Activated CD4-positive, alpha-beta T cell treated with anti-CD3 and anti-CD28 coated beads, Interleukin-2, amount 50 U/mL, for 48 hours (primary cell): ENCODE measurements at regions not wholly inside any gene's neighbourhood (a gene's known extent, or its start where the extent isn't known, plus 50 kb on each side); places are given as distances from the start of the nearest gene placed in this dataset.
"Not testable (repeated sequence)": the region's sequence is repeated elsewhere in the genome, so short reads cannot be mapped to it uniquely, and the experiment has no call there.

Source experiments
- DNase-seq, 2 experiments: peaks; one replicate each; pipeline ENCODE4 v3.0.0-alpha.2; 2020

DNA sequence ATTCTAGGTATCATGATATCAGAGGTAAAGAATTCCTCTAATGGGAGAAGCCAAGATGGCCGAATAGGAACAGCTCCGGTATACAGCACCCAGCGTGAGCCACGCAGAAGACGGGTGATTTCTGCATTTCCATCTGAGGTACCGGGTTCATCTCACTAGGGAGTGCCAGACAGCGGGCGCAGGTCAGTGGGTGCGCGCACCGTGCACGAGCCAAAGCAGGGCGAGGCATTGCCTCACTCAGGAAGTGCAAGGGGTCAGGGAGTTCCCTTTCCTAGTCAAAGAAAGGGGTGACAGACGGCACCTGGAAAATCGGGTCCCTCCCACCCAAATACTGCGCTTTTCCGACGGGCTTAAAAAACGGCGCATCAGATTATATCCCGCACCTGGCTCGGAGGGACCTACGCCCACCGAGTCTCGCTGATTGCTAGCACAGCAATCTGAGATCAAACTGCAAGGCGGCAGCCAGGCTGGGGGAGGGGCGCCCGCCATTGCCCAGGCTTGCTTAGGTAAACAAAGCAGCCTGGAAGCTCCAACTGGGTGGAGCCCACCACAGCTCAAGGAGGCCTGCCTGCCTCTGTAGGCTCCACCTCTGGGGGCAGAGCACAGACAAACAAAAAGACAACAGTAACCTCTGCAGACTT lies 70.4 kb upstream of the ALCAM start:
- not testable (repeated sequence) for DNase-seq

DNA sequence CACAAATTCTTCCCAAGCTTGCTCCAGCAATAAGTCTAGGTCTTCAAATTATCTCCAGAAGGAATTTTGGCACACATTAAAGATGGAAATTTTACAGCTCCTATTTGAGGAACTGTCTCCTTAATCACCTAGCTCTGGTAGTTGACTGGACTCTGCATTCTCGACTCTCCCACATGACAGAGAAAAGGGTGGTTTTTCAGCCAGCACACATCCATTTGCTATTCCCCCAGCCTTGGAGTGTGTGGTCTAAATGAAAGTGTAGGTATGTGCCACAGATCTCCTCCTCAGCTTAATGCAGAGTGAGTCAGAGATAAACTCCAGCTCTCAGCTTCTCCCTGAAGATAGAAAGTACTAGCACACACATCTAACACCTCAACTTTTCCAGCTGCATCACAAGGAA lies 62.2 kb upstream of the ALCAM start:
- DNase-seq = no peak

DNA sequence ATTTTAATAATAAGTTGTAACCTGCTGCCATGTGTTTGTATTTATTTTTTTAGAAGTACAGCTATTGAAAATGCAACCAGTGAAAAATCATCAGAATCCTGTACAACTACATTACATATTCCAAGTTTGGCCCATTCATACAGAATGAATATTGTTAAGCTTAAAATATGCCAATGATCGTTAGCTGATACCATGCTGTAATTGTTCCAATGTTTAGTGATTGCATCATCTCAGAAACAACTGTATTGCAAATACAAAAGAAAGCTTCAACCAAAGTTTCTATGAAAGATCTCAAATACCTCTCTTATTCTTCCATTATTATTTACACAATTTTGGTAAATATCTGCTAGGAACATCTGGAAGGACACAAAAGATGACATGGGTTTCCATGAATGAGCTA lies 51.6 kb upstream of the ALCAM start:
- no peak for DNase-seq

DNA sequence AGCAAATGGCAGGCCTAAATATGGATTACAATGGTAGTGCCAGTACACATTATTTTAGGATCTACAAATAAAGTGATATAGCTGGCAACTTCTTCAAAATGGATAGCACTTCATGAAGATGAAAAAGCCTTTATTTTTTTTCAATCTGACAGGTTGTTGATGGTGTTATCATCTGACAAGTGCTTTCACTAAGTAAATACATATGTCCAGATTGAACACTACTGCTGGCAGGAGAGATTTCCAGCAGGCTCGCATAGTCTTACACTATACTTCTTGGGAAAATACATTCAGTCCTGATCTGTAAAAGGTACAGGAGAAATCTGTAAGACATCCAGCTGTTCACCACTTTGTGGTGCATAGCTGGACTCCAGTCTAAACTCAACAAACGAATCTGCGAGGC lies 50.9 kb upstream of the ALCAM start:
- no peak for DNase-seq

- DNase-seq = no peak
These were observed 50.4 kb upstream of the ALCAM start for GRCh38 chr3:105316331-105316730.
